Nephron progenitor cell (in vitro differentiated cells): ENCODE measurements at regions not wholly inside any gene's neighbourhood (a gene's known extent, or its start where the extent isn't known, plus 50 kb on each side); places are given as distances from the start of the nearest gene placed in this dataset.

Experiments
- DNase-seq: peaks from one replicate; pipeline ENCODE4 v3.0.0; 2021
- H3K27ac Mint-ChIP-seq: 2 replicates; pipeline ENCODE4 v1.8.0; 2021; ENCODE audit warnings: mild to moderate bottlenecking, moderate library complexity, mixed read lengths
- H3K27me3 Mint-ChIP-seq: 2 replicates; pipeline ENCODE4 v1.8.0; 2021; ENCODE audit warnings: mild to moderate bottlenecking, low read depth, mixed read lengths; ENCODE audit not compliant: poor library complexity
- H3K36me3 Mint-ChIP-seq: 2 replicates; pipeline ENCODE4 v1.8.0; 2021; ENCODE audit warnings: low read depth, mixed read lengths
- H3K4me1 Mint-ChIP-seq: 2 replicates; pipeline ENCODE4 v1.8.0; 2021; ENCODE audit warnings: mixed read lengths
- H3K4me3 Mint-ChIP-seq: 2 replicates; pipeline ENCODE4 v1.8.0; 2021; ENCODE audit warnings: mild to moderate bottlenecking, moderate library complexity, mixed read lengths
- H3K9me3 Mint-ChIP-seq: 2 replicates; pipeline ENCODE4 v1.8.0; 2021; ENCODE audit warnings: mild to moderate bottlenecking, moderate library complexity, mixed read lengths
- TF ChIP-seq, protein P1 (sequence below): fragments of 200-600 bp; sonication (generic); IDR thresholded peaks from 2 replicates; pipeline ENCODE4 v1.5.0; 2021; ENCODE audit warnings: antibody characterized with exemption

DNA sequence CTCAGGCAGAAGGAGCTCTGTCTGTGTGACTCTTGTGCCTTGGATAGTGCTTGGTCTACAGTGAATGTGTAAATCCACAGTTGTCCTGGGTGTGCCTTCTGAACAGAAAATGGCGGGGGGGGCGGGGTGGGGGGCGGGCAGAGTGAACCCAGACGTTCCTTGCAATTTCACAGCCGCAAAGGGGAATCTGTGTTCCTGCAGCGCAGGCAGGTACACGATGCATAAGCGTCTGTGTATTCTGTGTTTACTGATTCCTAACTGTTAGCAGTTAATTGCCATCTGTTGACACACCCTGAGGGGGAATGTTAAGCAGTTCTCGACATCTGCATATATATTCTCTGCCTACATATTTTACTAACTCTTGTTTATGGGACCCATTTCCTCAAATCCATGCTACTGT, 123.5 kb upstream of the ZFHX3 start:
- Mint-ChIP-seq H3K4me3 (no peak overlapping the region), H3K9me3 (no peaks in the 10 kb centered on the region), H3K27me3 (peaks cover 14% of the 10 kb centered on the region), H3K4me1 (peaks cover 74% of the 10 kb centered on the region), H3K27ac (peak overlapping the region; percentile 89), H3K36me3 (no peaks in the 10 kb centered on the region)
- no peak for DNase-seq
- TF ChIP-seq, protein P1, sequence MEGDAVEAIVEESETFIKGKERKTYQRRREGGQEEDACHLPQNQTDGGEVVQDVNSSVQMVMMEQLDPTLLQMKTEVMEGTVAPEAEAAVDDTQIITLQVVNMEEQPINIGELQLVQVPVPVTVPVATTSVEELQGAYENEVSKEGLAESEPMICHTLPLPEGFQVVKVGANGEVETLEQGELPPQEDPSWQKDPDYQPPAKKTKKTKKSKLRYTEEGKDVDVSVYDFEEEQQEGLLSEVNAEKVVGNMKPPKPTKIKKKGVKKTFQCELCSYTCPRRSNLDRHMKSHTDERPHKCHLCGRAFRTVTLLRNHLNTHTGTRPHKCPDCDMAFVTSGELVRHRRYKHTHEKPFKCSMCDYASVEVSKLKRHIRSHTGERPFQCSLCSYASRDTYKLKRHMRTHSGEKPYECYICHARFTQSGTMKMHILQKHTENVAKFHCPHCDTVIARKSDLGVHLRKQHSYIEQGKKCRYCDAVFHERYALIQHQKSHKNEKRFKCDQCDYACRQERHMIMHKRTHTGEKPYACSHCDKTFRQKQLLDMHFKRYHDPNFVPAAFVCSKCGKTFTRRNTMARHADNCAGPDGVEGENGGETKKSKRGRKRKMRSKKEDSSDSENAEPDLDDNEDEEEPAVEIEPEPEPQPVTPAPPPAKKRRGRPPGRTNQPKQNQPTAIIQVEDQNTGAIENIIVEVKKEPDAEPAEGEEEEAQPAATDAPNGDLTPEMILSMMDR: no peak

DNA sequence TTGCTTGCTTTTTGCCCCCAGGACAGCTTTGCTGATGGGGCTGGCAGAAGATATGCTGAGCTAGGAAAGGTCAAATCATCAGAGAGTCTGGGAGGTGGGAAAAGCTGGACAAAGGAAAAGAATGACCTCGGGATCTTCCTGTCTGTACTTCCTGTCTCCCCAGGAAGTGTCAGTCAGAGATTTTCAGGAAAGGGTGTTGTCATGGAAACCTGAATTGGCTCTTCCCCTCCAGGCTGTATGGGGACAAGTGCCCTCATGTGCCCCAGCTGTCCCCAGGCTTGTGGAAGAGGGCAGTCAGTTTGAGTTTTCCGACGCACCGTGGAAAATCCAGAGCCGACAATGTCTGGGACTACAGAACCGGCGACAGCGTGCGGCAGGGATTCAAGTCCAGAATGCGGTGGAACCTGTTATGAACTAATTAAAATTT, 122.7 kb upstream of the ZFHX3 start:
- Mint-ChIP-seq H3K27ac (peak overlapping the region; percentile 75), H3K27me3 (peaks cover 12% of the 10 kb centered on the region), H3K4me3 (no peak overlapping the region), H3K4me1 (peaks cover 71% of the 10 kb centered on the region), H3K9me3 (no peaks in the 10 kb centered on the region), H3K36me3 (no peaks in the 10 kb centered on the region)
- TF ChIP-seq, protein P1: no peak
- no peak for DNase-seq

DNA sequence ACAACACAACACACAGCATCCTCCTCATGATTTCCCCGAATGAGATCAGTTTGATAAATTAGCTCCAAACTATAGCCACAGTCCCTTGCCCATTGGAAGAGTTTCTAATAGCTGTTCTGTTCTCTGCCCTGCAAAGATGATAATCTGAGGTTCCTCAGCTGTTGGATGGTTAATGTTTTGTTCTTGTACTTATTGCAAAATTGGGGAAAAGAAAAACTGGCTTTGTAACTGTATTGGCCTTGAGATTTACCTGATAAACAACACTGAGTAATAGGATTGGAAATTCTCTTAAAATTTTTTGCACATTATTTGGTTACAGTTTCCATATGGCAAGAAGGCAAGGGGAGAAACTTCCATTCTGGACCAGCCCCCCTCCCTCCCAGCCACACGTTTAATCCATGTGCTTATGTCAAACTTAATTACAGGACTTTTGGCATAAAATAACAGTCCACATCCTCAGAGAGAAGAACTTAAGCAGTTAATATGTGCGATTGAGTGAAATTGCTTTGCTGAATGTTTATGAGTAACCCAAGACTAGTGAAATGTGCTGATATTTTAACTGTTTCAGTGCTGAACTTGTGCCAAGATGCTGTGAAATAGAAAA, 119.1 kb upstream of the ZFHX3 start:
- TF ChIP-seq, protein P1: no peak
- no peak for DNase-seq
- Mint-ChIP-seq H3K27me3 (peaks cover 8% of the 10 kb centered on the region), H3K27ac (no peak overlapping the region), H3K9me3 (no peaks in the 10 kb centered on the region), H3K36me3 (no peaks in the 10 kb centered on the region), H3K4me3 (no peak overlapping the region), H3K4me1 (peaks cover 40% of the 10 kb centered on the region)

DNA sequence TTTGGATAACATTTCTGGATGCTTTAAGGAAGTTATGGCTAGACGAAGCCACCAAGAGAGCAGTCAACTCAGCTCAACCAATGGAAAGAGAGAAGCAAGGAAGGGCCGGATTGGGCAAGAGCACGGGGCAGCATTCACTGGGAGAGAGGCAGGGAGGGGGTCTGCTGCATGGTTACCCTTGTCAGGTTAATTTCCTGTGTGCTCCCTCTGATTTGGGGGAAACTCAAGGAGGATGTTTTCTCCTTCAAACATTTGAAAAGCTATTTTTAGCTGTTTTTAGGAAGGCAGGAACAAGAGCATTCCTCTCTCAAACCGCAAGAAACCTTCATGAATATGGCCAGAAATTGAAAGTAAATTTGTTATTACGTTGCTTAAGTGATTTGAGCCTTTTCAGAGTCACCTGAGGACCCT, 118.5 kb upstream of the ZFHX3 start:
- no peak for DNase-seq
- no peak overlapping the region for H3K27ac Mint-ChIP-seq

DNA sequence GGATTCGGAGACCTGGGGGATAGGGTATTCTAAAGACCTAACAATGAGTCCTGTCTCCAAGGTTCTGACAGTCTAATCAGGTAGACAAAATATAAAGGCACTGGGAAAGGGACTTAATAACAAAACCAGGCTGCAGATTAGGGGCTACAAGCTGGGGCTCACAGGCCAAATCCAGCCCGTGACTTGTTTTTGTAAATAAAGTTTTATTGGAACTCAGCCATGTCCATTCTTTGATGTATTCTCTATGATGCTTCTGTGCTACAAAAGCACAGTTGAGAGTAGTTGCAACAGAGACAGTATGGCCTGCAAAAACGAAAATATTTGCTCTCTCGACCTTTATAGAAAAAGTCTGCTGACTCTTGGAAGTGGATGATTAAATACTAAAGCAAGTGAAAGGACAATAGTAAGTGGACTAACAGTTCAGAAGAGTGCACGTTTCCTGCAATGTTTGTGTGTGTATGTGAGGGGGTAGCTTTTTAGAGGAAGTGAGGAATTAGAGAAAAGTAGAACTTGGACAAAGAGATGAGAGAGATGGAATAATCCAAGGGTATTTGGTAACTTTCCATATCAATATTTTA, 115.4 kb upstream of the ZFHX3 start:
- TF ChIP-seq, protein P1: no peak
- Mint-ChIP-seq H3K27me3 (peaks cover 4% of the 10 kb centered on the region), H3K4me1 (peaks cover 22% of the 10 kb centered on the region), H3K9me3 (peaks cover 7% of the 10 kb centered on the region), H3K36me3 (no peaks in the 10 kb centered on the region), H3K27ac (peak overlapping the region; percentile 0), H3K4me3 (no peak overlapping the region)
- no peak for DNase-seq

More for the DNA sequence above, 118.5 kb upstream of the ZFHX3 start:
- Mint-ChIP-seq H3K4me3 (no peak overlapping the region), H3K9me3 (no peaks in the 10 kb centered on the region), H3K27me3 (peaks cover 8% of the 10 kb centered on the region), H3K36me3 (no peaks in the 10 kb centered on the region), H3K4me1 (peaks cover 34% of the 10 kb centered on the region)
- TF ChIP-seq, protein P1: no peak

DNA sequence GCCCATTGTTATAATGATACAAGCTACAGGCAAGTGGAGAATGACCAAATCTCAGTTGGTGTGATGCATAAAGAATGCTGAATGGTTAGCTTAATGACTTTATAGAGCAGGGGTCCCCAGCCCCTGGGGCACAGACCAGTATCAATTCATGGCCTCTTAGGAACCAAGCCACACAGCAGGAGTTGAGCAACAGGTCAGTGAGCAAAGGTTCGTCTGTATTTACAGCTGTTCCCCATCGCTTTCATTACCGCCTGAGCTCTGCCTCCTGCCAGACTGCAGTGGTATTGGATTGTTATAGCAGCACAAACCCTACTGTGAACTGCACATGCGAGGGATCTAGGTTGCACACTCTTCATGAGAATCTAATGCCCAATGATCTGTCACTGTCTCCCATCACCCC, 114.0 kb upstream of the ZFHX3 start:
- no peaks in the 10 kb centered on the region for H3K36me3 Mint-ChIP-seq
- H3K27ac Mint-ChIP-seq: no peak overlapping the region
- no peak for DNase-seq
- peaks cover 4% of the 10 kb centered on the region for H3K27me3 Mint-ChIP-seq
- H3K4me3 Mint-ChIP-seq: no peak overlapping the region
- H3K4me1 Mint-ChIP-seq: peaks cover 11% of the 10 kb centered on the region
- TF ChIP-seq, protein P1: no peak
- peaks cover 13% of the 10 kb centered on the region for H3K9me3 Mint-ChIP-seq
